ENCODE measurements at regions not wholly inside any gene's neighbourhood (a gene's known extent, or its start where the extent isn't known, plus 50 kb on each side); places are given as distances from the start of the nearest gene placed in this dataset.

- Histone ChIP-seq H2AFZ (ENCODE audit: low read depth, low read length, poor library complexity, severe bottlenecking) (no peak overlapping the region), H3K4me2 (ENCODE audit: low read length) (no peak overlapping the region), H3K27ac (ENCODE audit: low read depth, low read length) (no peak overlapping the region), H3K27me3 (ENCODE audit: insufficient read depth, low read length) (no peaks in the 10 kb centered on the region), H3K4me3 (replicated peaks in 1 of 2; ENCODE audit: low read depth in 1 of 2, low read length in 2 of 2) (no peak overlapping the region), H3K9ac (ENCODE audit: low read length) (no peak overlapping the region), H3K9me3 (ENCODE audit: control insufficient read depth in 1 of 2, insufficient read depth in 1 of 2, low read depth in 1 of 2, low read length in 2 of 2) (no peaks in the 10 kb centered on the region), H3K4me1 (ENCODE audit: control insufficient read depth in 1 of 2, insufficient read depth in 2 of 2, low read length in 2 of 2) (no peaks in the 10 kb centered on the region), H3K79me2 (ENCODE audit: insufficient read depth, low read length) (no peaks in the 10 kb centered on the region), H4K20me1 (ENCODE audit: insufficient read depth) (no peaks in the 10 kb centered on the region; the same call in 1 of the 2 replicates), H3K9me2 (ENCODE audit: insufficient read depth) (no peaks in the 10 kb centered on the region), H3K36me3 (ENCODE audit: control insufficient read depth in 1 of 2, insufficient read depth in 2 of 2, low read length in 2 of 2) (no peaks in the 10 kb centered on the region)
- RAD21 ChIA-PET (ENCODE audit: low non-redundant PET in 1 of 2, low total read pairs in 2 of 2, uncharacterized antibody in 2 of 2, unreplicated experiment in 2 of 2) = no interaction called here
- POLR2A ChIA-PET = no interaction called here
- intact Hi-C loops (cut with micrococcal nuclease) = no loop called here
- no peak for TF ChIP-seq POLR2AphosphoS5 (IDR thresholded peaks at IDR 0.05; ENCODE audit: low read depth, low read length)
- no peak for TF ChIP-seq CBX3 (IDR thresholded peaks at IDR 0.05; ENCODE audit: low read depth)
- no peak for TF ChIP-seq EZH2phosphoT487 (IDR thresholded peaks at IDR 0.05; ENCODE audit: borderline replicate concordance)
- TF ChIP-seq EGR1 (IDR thresholded peaks at IDR 0.05; ENCODE audit: low read depth) = no peak
- no peak for TF ChIP-seq SRF (IDR thresholded peaks at IDR 0.05; ENCODE audit: low read depth)
- no peak for TF ChIP-seq RAD21 (IDR thresholded peaks at IDR 0.05; ENCODE audit: low read depth)
- DNase-seq (ENCODE audit: low read depth, low spot score) (no peak), ATAC-seq (no peak)
- CTCF ChIA-PET = no interaction called here
- BruUV-seq (replicated peaks) = no TSS peak
Measured at GRCh38 chr7:84838857-84839256, 348.0 kb downstream of the SEMA3D start.

GRCh38 chr7:84837405-84837804, 349.5 kb downstream of the SEMA3D start:
- ChIA-PET POLR2A (no interaction called here), CTCF (no interaction called here), RAD21 (ENCODE audit: low non-redundant PET in 1 of 2, low total read pairs in 2 of 2, uncharacterized antibody in 2 of 2, unreplicated experiment in 2 of 2) (no interaction called here)
- Histone ChIP-seq H3K4me3 (replicated peaks in 1 of 2; ENCODE audit: low read depth in 1 of 2, low read length in 2 of 2) (no peak overlapping the region), H3K36me3 (ENCODE audit: control insufficient read depth in 1 of 2, insufficient read depth in 2 of 2, low read length in 2 of 2) (no peaks in the 10 kb centered on the region), H2AFZ (ENCODE audit: low read depth, low read length, poor library complexity, severe bottlenecking) (no peak overlapping the region), H3K9me3 (ENCODE audit: control insufficient read depth in 1 of 2, insufficient read depth in 1 of 2, low read depth in 1 of 2, low read length in 2 of 2) (no peaks in the 10 kb centered on the region), H3K9ac (ENCODE audit: low read length) (no peak overlapping the region), H3K27ac (ENCODE audit: low read depth, low read length) (no peak overlapping the region), H3K79me2 (ENCODE audit: insufficient read depth, low read length) (no peaks in the 10 kb centered on the region), H3K4me1 (ENCODE audit: control insufficient read depth in 1 of 2, insufficient read depth in 2 of 2, low read length in 2 of 2) (no peaks in the 10 kb centered on the region), H4K20me1 (ENCODE audit: insufficient read depth) (no peaks in the 10 kb centered on the region; the same call in 1 of the 2 replicates), H3K27me3 (ENCODE audit: insufficient read depth, low read length) (no peaks in the 10 kb centered on the region), H3K9me2 (ENCODE audit: insufficient read depth) (no peaks in the 10 kb centered on the region), H3K4me2 (ENCODE audit: low read length) (no peak overlapping the region)
- intact Hi-C loops (cut with micrococcal nuclease) = no loop called here
- DNase-seq (ENCODE audit: low read depth, low spot score) = no peak
- no peak for ATAC-seq
- BruUV-seq (replicated peaks) = no TSS peak
- TF ChIP-seq YY1 (IDR thresholded peaks at IDR 0.05; ENCODE audit: extremely low read depth, insufficient replicate concordance, low read depth, low read length) (no peak), EZH2phosphoT487 (IDR thresholded peaks at IDR 0.05; ENCODE audit: borderline replicate concordance) (no peak), ZBTB33 (IDR thresholded peaks at IDR 0.05; ENCODE audit: extremely low read depth, insufficient replicate concordance, low read length) (no peak), REST (IDR thresholded peaks at IDR 0.05; ENCODE audit: low read depth) (no peak)

Data from HCT116 (cell line).